ENCODE measurements at regions not wholly inside any gene's neighbourhood (a gene's known extent, or its start where the extent isn't known, plus 50 kb on each side); places are given as distances from the start of the nearest gene placed in this dataset.

DNA sequence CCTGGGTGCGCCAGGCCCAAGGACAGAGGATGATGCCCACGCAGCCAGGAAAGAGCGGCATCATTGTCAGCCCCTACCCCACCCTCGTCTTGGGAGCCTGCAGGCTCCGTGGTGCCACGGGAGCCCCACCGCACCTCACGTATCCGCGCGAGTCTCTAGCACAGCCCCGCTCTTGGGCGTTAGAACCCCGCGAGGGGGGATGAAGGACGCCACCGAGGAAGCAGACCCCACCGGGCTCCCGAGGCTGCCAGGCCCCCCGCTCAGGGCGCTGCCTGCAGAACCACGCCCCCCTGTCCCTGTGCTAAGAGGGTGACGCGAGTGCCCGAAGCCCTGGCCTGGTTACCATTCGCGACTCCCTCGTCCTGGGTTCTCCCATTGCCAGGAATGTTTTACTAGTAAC is 52.3 kb upstream of the MS4A8 start:
- Histone ChIP-seq H3K4me1 (no peaks in the 10 kb centered on the region), H3K27me3 (no peaks in the 10 kb centered on the region), H3K36me3 (no peaks in the 10 kb centered on the region), H3K9me3 (peaks cover 0 to 62% (median 17%) of the 10 kb centered on the region in 11 donors), H3K4me3 (no peak overlapping the region), H3K27ac (no peak overlapping the region)
- no peak for TF ChIP-seq CTCF (IDR thresholded peaks at IDR 0.05)
- ATAC-seq (no peak), DNase-seq (no peak)
- intact Hi-C loops (cut with DNase I) = no loop called here
- WGBS, 2 donors = 65 to 70% methylated on average over 28 of the region's 28 CpGs
